ENCODE measurements at regions not wholly inside any gene's neighbourhood (a gene's known extent, or its start where the extent isn't known, plus 50 kb on each side); places are given as distances from the start of the nearest gene placed in this dataset.

GRCh38 chr9:786405-786804 lies 55.1 kb upstream of the DMRT1 start:
- TF ChIP-seq, protein P1, sequence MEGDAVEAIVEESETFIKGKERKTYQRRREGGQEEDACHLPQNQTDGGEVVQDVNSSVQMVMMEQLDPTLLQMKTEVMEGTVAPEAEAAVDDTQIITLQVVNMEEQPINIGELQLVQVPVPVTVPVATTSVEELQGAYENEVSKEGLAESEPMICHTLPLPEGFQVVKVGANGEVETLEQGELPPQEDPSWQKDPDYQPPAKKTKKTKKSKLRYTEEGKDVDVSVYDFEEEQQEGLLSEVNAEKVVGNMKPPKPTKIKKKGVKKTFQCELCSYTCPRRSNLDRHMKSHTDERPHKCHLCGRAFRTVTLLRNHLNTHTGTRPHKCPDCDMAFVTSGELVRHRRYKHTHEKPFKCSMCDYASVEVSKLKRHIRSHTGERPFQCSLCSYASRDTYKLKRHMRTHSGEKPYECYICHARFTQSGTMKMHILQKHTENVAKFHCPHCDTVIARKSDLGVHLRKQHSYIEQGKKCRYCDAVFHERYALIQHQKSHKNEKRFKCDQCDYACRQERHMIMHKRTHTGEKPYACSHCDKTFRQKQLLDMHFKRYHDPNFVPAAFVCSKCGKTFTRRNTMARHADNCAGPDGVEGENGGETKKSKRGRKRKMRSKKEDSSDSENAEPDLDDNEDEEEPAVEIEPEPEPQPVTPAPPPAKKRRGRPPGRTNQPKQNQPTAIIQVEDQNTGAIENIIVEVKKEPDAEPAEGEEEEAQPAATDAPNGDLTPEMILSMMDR (IDR thresholded peaks at IDR 0.05) = no peak
- no peak for TF ChIP-seq POLR2A (IDR thresholded peaks at IDR 0.05)

Measured in body of pancreas (tissue), 4 donors.